Suprapubic skin (tissue), 4 donors: ENCODE measurements at regions not wholly inside any gene's neighbourhood (a gene's known extent, or its start where the extent isn't known, plus 50 kb on each side); places are given as distances from the start of the nearest gene placed in this dataset.

Experiments
- EP300 ChIP-seq: sonication (generic); formaldehyde crosslinking; IDR thresholded peaks from one replicate; pipeline ENCODE4 v1.6.1; 2017; ENCODE audit warnings: antibody characterized with exemption
- POLR2A ChIP-seq, 2 donors: fragments of 450-650 bp; IDR thresholded peaks; one replicate each; pipeline ENCODE4 v1.6.1; 2017; ENCODE audit warnings: antibody characterized with exemption in 2 of 2, mild to moderate bottlenecking in 2 of 2, moderate library complexity in 2 of 2
- POLR2AphosphoS5 ChIP-seq, 3 donors: sonication (generic); formaldehyde crosslinking; IDR thresholded peaks; one replicate each; pipeline ENCODE4 v1.6.1; 2017; ENCODE audit warnings: antibody characterized with exemption in 3 of 3
- TF ChIP-seq, protein P1 (sequence below), 2 donors: fragments of 200-600 bp in 1 of 2; fragments of 450-650 bp in 1 of 2; sonication (generic) in 1 of 2; IDR thresholded peaks; one replicate each; pipeline ENCODE4 v1.5.1; 2016 to 2019; ENCODE audit warnings: antibody characterized with exemption in 2 of 2, mild to moderate bottlenecking in 1 of 2, moderate library complexity in 1 of 2

- TF ChIP-seq, protein P1, sequence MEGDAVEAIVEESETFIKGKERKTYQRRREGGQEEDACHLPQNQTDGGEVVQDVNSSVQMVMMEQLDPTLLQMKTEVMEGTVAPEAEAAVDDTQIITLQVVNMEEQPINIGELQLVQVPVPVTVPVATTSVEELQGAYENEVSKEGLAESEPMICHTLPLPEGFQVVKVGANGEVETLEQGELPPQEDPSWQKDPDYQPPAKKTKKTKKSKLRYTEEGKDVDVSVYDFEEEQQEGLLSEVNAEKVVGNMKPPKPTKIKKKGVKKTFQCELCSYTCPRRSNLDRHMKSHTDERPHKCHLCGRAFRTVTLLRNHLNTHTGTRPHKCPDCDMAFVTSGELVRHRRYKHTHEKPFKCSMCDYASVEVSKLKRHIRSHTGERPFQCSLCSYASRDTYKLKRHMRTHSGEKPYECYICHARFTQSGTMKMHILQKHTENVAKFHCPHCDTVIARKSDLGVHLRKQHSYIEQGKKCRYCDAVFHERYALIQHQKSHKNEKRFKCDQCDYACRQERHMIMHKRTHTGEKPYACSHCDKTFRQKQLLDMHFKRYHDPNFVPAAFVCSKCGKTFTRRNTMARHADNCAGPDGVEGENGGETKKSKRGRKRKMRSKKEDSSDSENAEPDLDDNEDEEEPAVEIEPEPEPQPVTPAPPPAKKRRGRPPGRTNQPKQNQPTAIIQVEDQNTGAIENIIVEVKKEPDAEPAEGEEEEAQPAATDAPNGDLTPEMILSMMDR (IDR thresholded peaks at IDR 0.05) = no peak
- TF ChIP-seq POLR2A (IDR thresholded peaks at IDR 0.05) (no peak), EP300 (no peak), POLR2AphosphoS5 (IDR thresholded peaks at IDR 0.05) (no peak)
Measured at GRCh38 chr19:31578326-31578725, 229.1 kb upstream of the TSHZ3 start.
